NB4 (cell line): ENCODE measurements at regions not wholly inside any gene's neighbourhood (a gene's known extent, or its start where the extent isn't known, plus 50 kb on each side); places are given as distances from the start of the nearest gene placed in this dataset.

Experiments used
- CTCF ChIP-seq: IDR thresholded peaks from one replicate; pipeline ENCODE4 v1.5.1; 2012; ENCODE audit warnings: low read depth, low read length
- MAX ChIP-seq: IDR thresholded peaks from 2 replicates; pipeline ENCODE4 v1.6.1; 2011; ENCODE audit warnings: low read depth, low read length
- MYC ChIP-seq: IDR thresholded peaks from 2 replicates; pipeline ENCODE4 v1.6.1; 2011; ENCODE audit warnings: low read depth, low read length
- POLR2A ChIP-seq: IDR thresholded peaks from 2 replicates; pipeline ENCODE4 v1.6.1; 2011; ENCODE audit warnings: mild to moderate bottlenecking; ENCODE audit not compliant: insufficient read length; ENCODE audit errors: extremely low read depth

GRCh38 chr10:128713874-128714570 is 587.8 kb upstream of the MKI67 start:
- TF ChIP-seq CTCF (no peak), POLR2A (no peak), MAX (no peak), MYC (no peak)
